ENCODE measurements at regions not wholly inside any gene's neighbourhood (a gene's known extent, or its start where the extent isn't known, plus 50 kb on each side); places are given as distances from the start of the nearest gene placed in this dataset.
"Not testable (repeated sequence)": the region's sequence is repeated elsewhere in the genome, so short reads cannot be mapped to it uniquely, and the experiment has no call there.

DNA sequence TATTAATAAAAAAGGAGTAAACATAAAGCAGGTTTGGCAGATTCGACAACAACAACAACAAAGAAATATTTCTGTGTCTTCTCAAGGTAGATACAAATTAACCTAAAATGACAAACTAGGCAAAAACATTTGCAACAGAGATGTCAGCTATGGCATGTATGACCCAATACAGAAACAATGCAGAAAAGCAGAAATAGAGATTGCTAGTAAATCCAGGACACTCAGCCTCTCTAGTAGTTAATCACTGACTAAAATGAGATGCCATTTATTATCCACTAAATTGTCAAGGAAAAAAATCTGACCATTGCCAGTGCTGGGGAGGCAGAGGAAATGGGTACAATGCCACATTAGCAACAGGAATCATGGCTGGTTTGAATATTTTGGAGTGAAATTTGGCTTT is 250.5 kb downstream of the TEX29 start:
- in situ Hi-C loops (cut with HindIII; ENCODE audit: low pct_unique_long_range_greater_than_20kb, low sequenced_read_pairs): no loop called here
- no peak for DNase-seq (ENCODE audit: low read depth, low spot score)

DNA sequence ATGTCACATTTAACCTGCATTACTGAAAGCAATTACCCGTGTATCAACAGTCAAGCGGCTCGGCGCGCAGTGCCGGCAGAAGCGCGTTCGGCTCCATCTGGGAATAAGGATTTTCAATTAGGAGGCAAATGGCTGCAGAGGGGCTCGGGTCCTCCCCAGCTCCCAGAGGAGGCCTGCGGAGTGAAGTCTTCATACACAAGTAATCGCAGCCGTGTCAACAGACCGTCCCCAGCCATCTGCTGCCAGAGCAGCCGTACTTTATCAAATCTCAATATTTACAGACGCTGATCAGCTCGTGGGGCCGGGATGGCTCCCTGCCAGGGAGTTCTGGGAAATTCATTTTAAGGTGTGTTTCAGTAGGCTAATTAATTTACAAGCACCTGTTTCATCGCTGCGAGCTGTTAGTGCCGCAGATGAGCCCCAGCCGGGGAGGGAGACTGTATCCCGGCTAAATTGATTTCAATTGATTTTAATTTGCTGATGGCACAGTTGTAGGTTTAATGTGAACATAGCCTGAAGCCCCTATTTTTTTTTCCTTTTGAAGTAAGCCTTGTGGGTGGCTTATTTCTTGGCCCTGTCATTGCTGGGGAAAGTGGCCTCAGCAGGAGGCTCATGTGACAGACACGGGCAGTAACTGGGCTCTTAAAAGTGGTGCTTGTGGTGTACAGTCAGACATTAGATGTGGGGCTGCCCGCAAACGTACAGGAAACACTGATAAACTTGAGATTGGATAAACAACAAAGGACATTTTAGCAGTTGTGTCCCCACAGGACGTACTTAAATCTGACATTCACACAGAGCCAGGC is 252.7 kb downstream of the TEX29 start:
- in situ Hi-C loops (cut with HindIII; ENCODE audit: low pct_unique_long_range_greater_than_20kb, low sequenced_read_pairs): no loop called here
- no peak for DNase-seq (ENCODE audit: low read depth, low spot score)

GRCh38 chr13:111573801-111574200 is 253.4 kb downstream of the TEX29 start:
- in situ Hi-C loops (cut with HindIII; ENCODE audit: low pct_unique_long_range_greater_than_20kb, low sequenced_read_pairs): no loop called here

GRCh38 chr13:111575276-111575675 is 254.8 kb downstream of the TEX29 start:
- in situ Hi-C loops (cut with HindIII; ENCODE audit: low pct_unique_long_range_greater_than_20kb, low sequenced_read_pairs): no loop called here
- DNase-seq (ENCODE audit: low read depth, low spot score): no peak

More at GRCh38 chr13:111573801-111574200, 253.4 kb downstream of the TEX29 start:
- no peak for DNase-seq (ENCODE audit: low read depth, low spot score)

DNA sequence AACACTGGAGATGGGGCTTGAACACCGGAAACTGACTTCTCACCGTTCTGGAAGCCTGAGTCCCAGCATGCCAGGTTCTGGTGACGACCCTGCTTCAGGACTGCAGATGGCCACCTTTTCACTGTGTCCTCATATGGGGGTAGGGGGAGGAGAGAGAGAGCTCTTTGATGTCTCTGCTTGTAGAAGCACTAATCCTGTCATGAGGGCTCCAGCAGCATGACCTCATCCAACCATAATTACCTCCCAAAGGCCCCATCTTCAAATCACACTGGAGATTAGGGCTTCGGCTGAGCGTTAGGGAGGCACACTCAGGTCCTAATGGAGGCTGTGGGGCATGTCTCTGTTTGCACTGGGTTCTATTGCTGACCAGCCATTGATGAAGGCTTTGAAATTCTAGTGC is 255.3 kb downstream of the TEX29 start:
- no peak for DNase-seq (ENCODE audit: low read depth, low spot score)

DNA sequence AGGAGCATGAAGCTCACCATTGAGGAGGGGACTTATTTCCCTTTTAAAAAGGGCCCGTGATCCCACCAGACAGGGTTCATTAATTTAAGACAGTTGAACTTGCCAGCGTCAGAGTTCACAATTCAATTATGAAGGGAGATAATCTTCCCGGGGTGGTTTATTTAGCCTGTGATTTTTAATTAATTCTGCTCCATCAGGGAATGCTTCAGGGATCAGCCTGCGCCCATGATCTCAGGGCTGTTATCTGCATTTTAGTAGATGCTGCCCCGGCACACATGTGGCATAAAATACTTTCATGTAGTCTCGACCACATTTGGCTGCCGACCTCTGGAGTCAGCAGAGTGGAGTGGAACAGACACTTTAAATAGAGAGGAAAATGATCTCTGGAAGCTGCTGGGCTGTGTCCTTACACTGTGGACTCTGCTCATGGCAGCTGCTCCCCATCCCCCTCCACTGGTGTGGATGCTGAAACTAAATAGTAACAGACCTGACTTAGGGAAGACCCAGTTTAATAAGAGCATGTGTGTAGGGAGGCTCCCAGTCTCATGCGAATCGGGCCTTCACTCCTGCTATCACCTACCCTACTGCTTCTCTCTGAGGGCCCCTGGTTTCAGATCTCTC is 256.9 kb downstream of the TEX29 start:
- no peak for DNase-seq (ENCODE audit: low read depth, low spot score)
- in situ Hi-C loops (cut with HindIII; ENCODE audit: low pct_unique_long_range_greater_than_20kb, low sequenced_read_pairs): no loop called here

More for the DNA sequence above, 255.3 kb downstream of the TEX29 start:
- in situ Hi-C loops (cut with HindIII; ENCODE audit: low pct_unique_long_range_greater_than_20kb, low sequenced_read_pairs): no loop called here

DNA sequence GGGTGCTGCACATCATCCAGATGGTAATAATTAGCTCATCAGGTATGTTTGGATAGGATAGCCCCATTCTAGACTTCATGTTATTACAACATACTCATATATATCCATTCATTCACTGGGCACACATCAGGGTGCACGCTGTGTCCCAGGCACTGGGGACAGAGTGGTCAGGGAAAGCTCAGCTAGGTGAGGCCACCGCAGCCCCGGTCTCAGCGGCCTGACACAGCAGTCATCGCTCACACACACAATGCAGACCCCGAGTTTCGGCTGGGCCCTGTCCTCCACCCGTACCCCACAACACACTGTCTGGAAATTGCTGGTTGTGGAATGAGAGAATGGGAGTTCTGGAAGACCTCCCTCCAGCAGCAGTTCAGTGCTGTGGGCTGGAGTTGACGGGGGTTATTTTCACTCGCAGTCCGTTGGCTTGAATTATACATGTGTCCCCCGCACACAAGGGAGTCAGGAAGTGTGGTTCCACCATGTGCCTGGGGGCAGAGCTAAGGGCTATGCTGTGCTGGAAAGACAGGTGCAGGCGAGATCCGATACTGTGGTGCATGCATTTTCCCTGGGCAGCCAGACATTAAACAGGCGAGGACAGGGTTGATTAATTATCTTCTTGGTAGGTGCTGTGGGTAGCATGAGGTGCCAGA is 257.6 kb downstream of the TEX29 start:
- no peak for DNase-seq (ENCODE audit: low read depth, low spot score)
- in situ Hi-C loops (cut with HindIII; ENCODE audit: low pct_unique_long_range_greater_than_20kb, low sequenced_read_pairs): no loop called here

GRCh38 chr13:111584101-111584672 is 263.7 kb downstream of the TEX29 start:
- in situ Hi-C loops (cut with HindIII; ENCODE audit: low pct_unique_long_range_greater_than_20kb, low sequenced_read_pairs): no loop called here

GRCh38 chr13:111584870-111585269 is 264.4 kb downstream of the TEX29 start:
- DNase-seq (ENCODE audit: low read depth, low spot score): no peak
- in situ Hi-C loops (cut with HindIII; ENCODE audit: low pct_unique_long_range_greater_than_20kb, low sequenced_read_pairs): no loop called here

More at GRCh38 chr13:111584101-111584672, 263.7 kb downstream of the TEX29 start:
- no peak for DNase-seq (ENCODE audit: low read depth, low spot score)

- DNase-seq (ENCODE audit: low read depth, low spot score): no peak
- in situ Hi-C loops (cut with HindIII; ENCODE audit: low pct_unique_long_range_greater_than_20kb, low sequenced_read_pairs): no loop called here
Measured at GRCh38 chr13:111586291-111586690, 265.8 kb downstream of the TEX29 start.

DNA sequence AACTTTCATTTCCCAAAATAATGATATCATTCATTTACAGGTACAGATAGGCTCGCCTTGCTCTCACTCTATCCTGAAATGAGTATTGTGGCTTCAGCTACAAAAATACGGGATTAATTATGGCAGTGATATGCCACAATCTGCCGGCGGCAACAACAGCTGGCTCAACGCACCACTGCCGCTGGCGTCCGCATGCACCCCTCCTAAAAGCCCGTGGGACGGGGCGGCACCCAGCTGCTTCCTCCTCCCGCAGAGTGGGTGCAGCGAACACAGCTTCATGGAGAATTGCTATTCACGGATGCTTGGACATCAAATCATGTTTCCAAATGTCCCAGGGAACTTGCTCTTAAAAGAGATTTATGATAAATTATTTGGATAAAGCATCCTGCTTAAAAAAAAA is 266.8 kb downstream of the TEX29 start:
- in situ Hi-C loops (cut with HindIII; ENCODE audit: low pct_unique_long_range_greater_than_20kb, low sequenced_read_pairs): no loop called here
- DNase-seq (ENCODE audit: low read depth, low spot score): no peak

GRCh38 chr13:111589321-111589720 is 268.9 kb downstream of the TEX29 start:
- no peak for DNase-seq (ENCODE audit: low read depth, low spot score)
- in situ Hi-C loops (cut with HindIII; ENCODE audit: low pct_unique_long_range_greater_than_20kb, low sequenced_read_pairs): no loop called here

GRCh38 chr13:111589992-111590391 is 269.6 kb downstream of the TEX29 start:
- in situ Hi-C loops (cut with HindIII; ENCODE audit: low pct_unique_long_range_greater_than_20kb, low sequenced_read_pairs): no loop called here
- no peak for DNase-seq (ENCODE audit: low read depth, low spot score)

DNA sequence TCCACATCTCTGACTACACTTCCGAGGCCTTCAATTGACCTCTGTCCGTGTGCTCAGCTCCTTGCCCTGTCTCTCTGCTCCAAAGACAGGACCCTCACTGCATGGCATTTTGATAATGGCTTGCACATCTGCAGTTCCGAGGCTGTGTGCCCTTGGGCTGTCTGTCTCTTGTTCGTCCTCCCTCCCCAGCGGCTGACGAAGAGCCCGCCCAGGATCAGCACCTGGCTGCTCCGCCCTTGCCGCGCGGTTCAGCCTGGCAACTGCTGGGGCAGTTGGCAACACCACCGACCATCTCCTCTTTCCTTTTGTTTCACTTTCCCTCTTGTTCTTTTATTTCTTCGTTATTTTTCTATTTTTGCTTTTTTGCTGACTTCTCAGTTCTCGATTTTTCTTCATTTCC is 270.4 kb downstream of the TEX29 start:
- in situ Hi-C loops (cut with HindIII; ENCODE audit: low pct_unique_long_range_greater_than_20kb, low sequenced_read_pairs): no loop called here
- DNase-seq (ENCODE audit: low read depth, low spot score): no peak

GRCh38 chr13:111593490-111593889 is 273.0 kb downstream of the TEX29 start:
- in situ Hi-C loops (cut with HindIII; ENCODE audit: low pct_unique_long_range_greater_than_20kb, low sequenced_read_pairs); DNase-seq (ENCODE audit: low read depth, low spot score): not testable (repeated sequence)

- no peak for DNase-seq (ENCODE audit: low read depth, low spot score)
- in situ Hi-C loops (cut with HindIII; ENCODE audit: low pct_unique_long_range_greater_than_20kb, low sequenced_read_pairs): no loop called here
Measured at GRCh38 chr13:111594606-111595005, 274.2 kb downstream of the TEX29 start.

DNA sequence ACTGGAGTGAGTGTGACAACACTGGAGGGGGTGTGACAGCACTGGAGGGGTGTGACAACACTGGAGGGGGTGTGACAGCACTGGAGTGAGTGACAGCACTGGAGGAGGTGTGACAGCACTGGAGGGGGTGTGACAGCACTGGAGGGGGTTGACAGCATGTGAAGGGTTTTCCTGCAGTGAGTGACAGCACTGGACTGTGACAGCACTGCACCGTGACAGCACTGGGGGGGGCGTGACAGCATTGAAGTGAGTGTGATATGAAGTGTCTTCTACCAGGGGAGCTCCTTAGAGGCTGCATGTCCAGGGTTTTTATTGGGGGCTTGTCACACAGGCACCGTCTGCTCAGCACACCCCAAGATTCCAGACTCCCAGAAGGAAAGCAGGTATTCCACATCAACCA is 274.8 kb downstream of the TEX29 start:
- in situ Hi-C loops (cut with HindIII; ENCODE audit: low pct_unique_long_range_greater_than_20kb, low sequenced_read_pairs): no loop called here
- no peak for DNase-seq (ENCODE audit: low read depth, low spot score)

DNA sequence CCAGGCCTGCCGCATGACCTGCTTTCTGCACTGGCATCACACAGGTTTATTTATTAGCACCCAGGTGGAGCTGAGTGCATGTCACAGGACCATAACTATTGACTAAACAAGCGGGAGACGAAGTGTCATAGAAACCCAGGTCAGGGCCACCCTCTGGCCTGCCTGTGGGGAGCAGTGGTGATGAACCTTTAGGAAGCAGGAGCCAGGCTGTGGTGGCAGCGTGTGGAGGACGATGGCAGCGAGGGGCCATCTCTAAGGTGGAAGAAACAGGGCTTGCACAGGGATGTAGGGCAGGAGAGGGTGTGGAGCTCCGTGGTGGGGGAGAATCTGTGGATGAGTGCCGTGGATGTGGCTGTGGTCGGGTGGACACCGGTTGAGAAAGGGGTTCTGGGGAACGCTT is 275.3 kb downstream of the TEX29 start:
- DNase-seq (ENCODE audit: low read depth, low spot score): no peak
- in situ Hi-C loops (cut with HindIII; ENCODE audit: low pct_unique_long_range_greater_than_20kb, low sequenced_read_pairs): no loop called here

Data from SK-MEL-5 (cell line).